Activated T-cell treated with anti-CD3 and anti-CD28 coated beads, Interleukin-2, amount 50 U/mL, for 4 hours (primary cell): ENCODE measurements at regions not wholly inside any gene's neighbourhood (a gene's known extent, or its start where the extent isn't known, plus 50 kb on each side); places are given as distances from the start of the nearest gene placed in this dataset.

Experiments used
- ATAC-seq, 2 donors: fragments of 200-7000 bp; cut with Tn5 transposase; one replicate each; pipeline ENCODE4 v1.10.0; 2021
- DNase-seq: peaks from one replicate; pipeline ENCODE4 v3.0.0-alpha.2; 2020
- H3K27me3 Mint-ChIP-seq: one replicate; pipeline ENCODE4 v1.8.0; 2021; ENCODE audit warnings: low read depth, mixed read lengths
- H3K36me3 Mint-ChIP-seq: one replicate; pipeline ENCODE4 v1.8.0; 2022; ENCODE audit warnings: mixed read lengths; ENCODE audit not compliant: insufficient read depth
- H3K4me1 Mint-ChIP-seq: one replicate; pipeline ENCODE4 v1.8.0; 2021; ENCODE audit warnings: low read depth, mixed read lengths
- H3K4me3 Mint-ChIP-seq: one replicate; pipeline ENCODE4 v1.8.0; 2021; ENCODE audit warnings: mild to moderate bottlenecking, moderate library complexity, mixed read lengths
- H3K9me3 Mint-ChIP-seq: one replicate; pipeline ENCODE4 v1.8.0; 2021; ENCODE audit warnings: mixed read lengths

- Mint-ChIP-seq H3K4me3 (no peak overlapping the region), H3K36me3 (no peaks in the 10 kb centered on the region), H3K4me1 (no peaks in the 10 kb centered on the region), H3K9me3 (no peaks in the 10 kb centered on the region), H3K27me3 (peaks cover 11% of the 10 kb centered on the region)
- DNase-seq = no peak
- no peak for ATAC-seq
Measured at GRCh38 chr1:119268879-119269278, 99.7 kb upstream of the HAO2 start.

DNA sequence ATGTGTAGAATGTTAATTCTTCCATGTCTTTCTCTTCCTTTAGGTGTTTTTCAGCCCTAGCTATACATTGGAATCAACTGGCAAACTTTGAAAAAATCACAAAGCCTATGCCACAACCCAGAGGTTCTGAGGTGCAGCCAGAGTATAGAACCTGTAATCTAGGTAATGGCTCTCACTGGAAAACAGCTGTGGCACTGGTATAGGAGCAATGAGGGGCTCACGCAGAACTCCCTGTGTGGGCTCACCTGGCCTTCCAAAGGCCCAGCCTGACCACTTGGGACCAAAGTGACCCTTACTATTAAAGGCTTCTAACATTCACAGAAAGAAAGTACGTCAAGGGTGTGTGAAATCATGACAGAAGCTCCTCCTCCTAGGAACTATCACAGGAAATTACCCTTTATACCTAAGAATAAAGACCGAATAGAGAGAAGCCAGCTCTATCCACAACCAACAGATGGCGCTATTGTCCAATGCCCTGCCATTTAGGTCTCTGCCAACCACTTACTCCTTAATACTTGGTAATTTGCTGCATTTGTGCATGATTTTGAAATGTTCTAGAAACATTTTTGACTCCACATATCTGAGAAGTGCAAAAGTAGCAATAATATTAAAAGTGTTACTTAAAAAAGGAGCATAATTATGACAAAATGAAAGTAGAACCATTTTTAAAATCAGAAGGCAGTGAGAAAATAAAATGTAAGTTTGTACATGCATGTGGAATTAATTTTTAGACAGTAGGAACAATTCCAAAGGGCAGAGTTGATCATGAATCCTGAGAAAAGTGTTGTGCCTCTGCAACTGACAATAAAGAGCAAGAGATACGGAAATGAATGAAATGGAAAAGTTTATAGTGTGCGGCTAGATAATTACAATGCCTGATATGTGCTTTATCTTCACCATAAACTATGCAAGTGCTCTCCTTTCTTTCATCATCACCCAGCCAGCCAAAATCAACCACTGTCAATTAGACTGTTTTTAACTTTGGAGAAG lies 93.1 kb upstream of the HAO2 start:
- no peak overlapping the region for H3K4me3 Mint-ChIP-seq
- H3K9me3 Mint-ChIP-seq = no peaks in the 10 kb centered on the region
- H3K4me1 Mint-ChIP-seq = no peaks in the 10 kb centered on the region
- DNase-seq (peak; percentile 11), ATAC-seq (peak in 1 of 2 donors; percentile 46)
- H3K27me3 Mint-ChIP-seq = peaks cover 4% of the 10 kb centered on the region
- no peaks in the 10 kb centered on the region for H3K36me3 Mint-ChIP-seq

- H3K4me1 Mint-ChIP-seq = no peaks in the 10 kb centered on the region
- no peak overlapping the region for H3K4me3 Mint-ChIP-seq
- H3K36me3 Mint-ChIP-seq = no peaks in the 10 kb centered on the region
- ATAC-seq (no peak), DNase-seq (no peak)
- peaks cover 4% of the 10 kb centered on the region for H3K27me3 Mint-ChIP-seq
- H3K9me3 Mint-ChIP-seq = no peaks in the 10 kb centered on the region
Measured at GRCh38 chr1:119276558-119276957, 92.0 kb upstream of the HAO2 start.

- no peak for DNase-seq
- no peaks in the 10 kb centered on the region for H3K9me3 Mint-ChIP-seq
- H3K27me3 Mint-ChIP-seq = peaks cover 3% of the 10 kb centered on the region
- no peaks in the 10 kb centered on the region for H3K36me3 Mint-ChIP-seq
- no peaks in the 10 kb centered on the region for H3K4me1 Mint-ChIP-seq
- H3K4me3 Mint-ChIP-seq = no peak overlapping the region
- ATAC-seq = no peak
Measured at GRCh38 chr1:119279456-119280381, 88.9 kb upstream of the HAO2 start.

GRCh38 chr1:119285482-119285881 lies 83.1 kb upstream of the HAO2 start:
- no peaks in the 10 kb centered on the region for H3K4me1 Mint-ChIP-seq
- no peak overlapping the region for H3K4me3 Mint-ChIP-seq
- H3K9me3 Mint-ChIP-seq = no peaks in the 10 kb centered on the region
- no peak for DNase-seq
- no peak for ATAC-seq
- no peaks in the 10 kb centered on the region for H3K36me3 Mint-ChIP-seq
- H3K27me3 Mint-ChIP-seq = peaks cover 7% of the 10 kb centered on the region

DNA sequence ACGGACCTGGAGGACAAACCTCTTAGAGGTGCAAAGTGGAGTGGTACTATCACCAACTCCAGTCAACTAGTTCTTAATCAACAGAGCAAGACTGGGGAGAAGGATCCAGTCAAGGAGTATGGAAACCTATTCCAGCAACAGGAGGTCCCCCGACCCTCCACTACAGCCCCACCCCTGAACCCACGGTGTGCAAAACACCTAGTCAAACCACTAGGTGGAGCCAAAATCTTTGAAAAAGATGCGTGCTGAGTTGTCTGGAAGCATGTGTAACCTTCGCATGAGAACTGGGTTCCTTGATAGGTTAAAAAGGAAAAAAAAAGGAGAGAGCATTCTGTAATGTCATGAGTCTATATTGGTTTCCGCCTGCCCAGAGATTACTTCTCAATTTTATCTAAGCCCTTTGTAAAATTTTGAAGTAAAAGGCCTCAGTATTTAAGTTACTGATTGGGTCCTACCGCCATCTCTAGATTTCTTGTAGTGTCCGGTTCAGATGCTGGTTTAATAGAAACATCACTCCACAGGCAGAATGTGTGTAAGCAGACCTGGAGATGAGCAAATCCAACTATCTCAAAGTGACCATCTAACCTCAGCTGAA lies 81.9 kb upstream of the HAO2 start:
- H3K4me3 Mint-ChIP-seq = no peak overlapping the region
- H3K9me3 Mint-ChIP-seq = no peaks in the 10 kb centered on the region
- peaks cover 7% of the 10 kb centered on the region for H3K27me3 Mint-ChIP-seq
- DNase-seq = no peak
- H3K36me3 Mint-ChIP-seq = no peaks in the 10 kb centered on the region
- peak; percentile 66 to 76 for ATAC-seq
- no peaks in the 10 kb centered on the region for H3K4me1 Mint-ChIP-seq

GRCh38 chr1:119288751-119289150 lies 79.8 kb upstream of the HAO2 start:
- Mint-ChIP-seq H3K4me3 (no peak overlapping the region), H3K4me1 (no peaks in the 10 kb centered on the region), H3K36me3 (no peaks in the 10 kb centered on the region), H3K27me3 (peaks cover 6% of the 10 kb centered on the region), H3K9me3 (no peaks in the 10 kb centered on the region)
- DNase-seq (no peak), ATAC-seq (no peak)

- Mint-ChIP-seq H3K4me3 (no peak overlapping the region), H3K27me3 (peaks cover 6% of the 10 kb centered on the region), H3K9me3 (no peaks in the 10 kb centered on the region), H3K36me3 (no peaks in the 10 kb centered on the region), H3K4me1 (peaks cover 10% of the 10 kb centered on the region)
- ATAC-seq (no peak), DNase-seq (no peak)
Measured at GRCh38 chr1:119290297-119290696, 78.3 kb upstream of the HAO2 start.

GRCh38 chr1:119291611-119292206 lies 76.9 kb upstream of the HAO2 start:
- ATAC-seq (no peak), DNase-seq (no peak)
- Mint-ChIP-seq H3K36me3 (no peaks in the 10 kb centered on the region), H3K4me3 (no peak overlapping the region), H3K4me1 (peaks cover 10% of the 10 kb centered on the region), H3K9me3 (no peaks in the 10 kb centered on the region), H3K27me3 (peaks cover 8% of the 10 kb centered on the region)

- Mint-ChIP-seq H3K4me1 (peaks cover 15% of the 10 kb centered on the region), H3K4me3 (no peak overlapping the region), H3K36me3 (no peaks in the 10 kb centered on the region), H3K9me3 (no peaks in the 10 kb centered on the region), H3K27me3 (peaks cover 8% of the 10 kb centered on the region)
- DNase-seq (no peak), ATAC-seq (no peak)
Measured at GRCh38 chr1:119293797-119294196, 74.8 kb upstream of the HAO2 start.

DNA sequence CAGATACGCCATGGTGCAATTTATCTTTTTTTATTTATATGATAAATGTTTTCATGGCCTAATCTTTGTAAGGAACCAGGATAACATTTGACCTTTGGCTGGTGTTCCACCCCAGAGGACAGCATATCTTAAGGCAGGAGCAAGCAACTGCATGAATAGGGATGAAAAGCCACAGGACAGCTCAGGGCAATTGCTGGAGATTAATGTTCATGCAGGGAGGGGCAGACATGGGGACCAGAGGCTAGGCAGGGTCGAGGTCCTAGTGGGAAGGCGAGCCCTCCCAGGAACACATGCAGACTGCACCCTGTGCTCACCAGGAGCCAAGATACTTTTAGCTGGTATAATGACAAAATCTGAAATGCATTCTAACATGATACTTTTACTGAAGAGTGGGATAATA lies 74.4 kb upstream of the HAO2 start:
- DNase-seq (no peak), ATAC-seq (no peak)
- peaks cover 11% of the 10 kb centered on the region for H3K27me3 Mint-ChIP-seq
- H3K36me3 Mint-ChIP-seq = no peaks in the 10 kb centered on the region
- H3K9me3 Mint-ChIP-seq = no peaks in the 10 kb centered on the region
- H3K4me3 Mint-ChIP-seq = no peak overlapping the region
- H3K4me1 Mint-ChIP-seq = peaks cover 15% of the 10 kb centered on the region

DNA sequence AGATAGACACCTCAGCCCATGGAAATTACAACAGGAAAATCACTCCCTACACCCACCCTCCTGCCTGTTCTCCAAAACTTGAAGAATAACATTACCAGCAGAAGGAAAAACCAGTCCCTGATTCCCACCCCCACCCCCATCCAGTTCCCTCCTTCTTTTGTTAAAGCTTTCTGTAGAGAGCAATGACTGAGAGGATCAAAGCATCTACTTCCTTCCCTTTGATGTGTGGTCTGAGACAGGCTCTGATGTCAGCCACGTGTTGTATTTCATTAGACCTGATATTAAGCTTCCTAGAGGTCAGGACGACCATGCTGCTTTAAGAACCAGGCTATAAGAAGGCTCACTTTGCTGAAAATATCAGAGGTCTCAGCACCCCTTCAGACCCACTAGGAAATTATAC lies 73.9 kb upstream of the HAO2 start:
- Mint-ChIP-seq H3K9me3 (no peaks in the 10 kb centered on the region), H3K36me3 (no peaks in the 10 kb centered on the region), H3K27me3 (peaks cover 14% of the 10 kb centered on the region), H3K4me1 (peaks cover 15% of the 10 kb centered on the region), H3K4me3 (no peak overlapping the region)
- ATAC-seq (no peak), DNase-seq (no peak)

DNA sequence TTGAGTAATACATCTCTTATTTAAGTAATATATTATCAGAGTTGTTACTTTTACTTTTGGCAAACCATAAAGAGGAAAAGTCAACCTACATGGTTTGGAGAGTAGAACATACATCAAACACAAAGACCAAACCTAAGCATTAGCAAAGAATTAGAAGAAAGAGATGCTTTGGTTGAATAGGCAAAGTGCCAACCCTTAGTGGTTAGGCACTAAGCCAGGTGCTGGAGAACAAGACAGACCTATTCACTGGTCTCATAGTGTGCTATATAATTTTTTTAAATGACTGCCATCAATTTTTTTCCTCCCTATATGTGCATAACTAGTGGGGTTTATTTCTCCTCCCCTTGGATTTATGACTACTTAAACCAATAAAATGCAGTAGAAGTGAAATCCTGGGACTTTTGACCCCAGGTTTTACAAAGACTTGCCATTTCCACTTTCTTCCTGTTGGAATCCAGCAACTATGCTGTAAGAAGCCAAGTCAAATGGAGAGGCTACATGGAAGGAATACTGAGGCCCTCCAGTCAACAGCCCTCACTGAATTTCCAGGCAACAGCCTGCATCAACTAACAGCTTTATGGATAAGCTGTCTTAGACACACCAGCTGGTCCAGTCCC lies 69.8 kb upstream of the HAO2 start:
- H3K4me1 Mint-ChIP-seq = peaks cover 15% of the 10 kb centered on the region

More for the DNA sequence above, 69.8 kb upstream of the HAO2 start:
- Mint-ChIP-seq H3K9me3 (no peaks in the 10 kb centered on the region), H3K36me3 (no peaks in the 10 kb centered on the region), H3K27me3 (peaks cover 22% of the 10 kb centered on the region), H3K4me3 (no peak overlapping the region)
- no peak for DNase-seq
- no peak for ATAC-seq
